HG02759 (cell line): ENCODE measurements at regions not wholly inside any gene's neighbourhood (a gene's known extent, or its start where the extent isn't known, plus 50 kb on each side); places are given as distances from the start of the nearest gene placed in this dataset.

Experiments
- ATAC-seq: cut with Tn5 transposase; IDR thresholded peaks from one replicate; pipeline ENCODE4 v1.9.1; 2021; ENCODE audit warnings: mild to moderate bottlenecking, moderate library complexity; ENCODE audit not compliant: unreplicated experiment

GRCh38 chr17:77688369-77688768 lies 270.1 kb upstream of the TNRC6C start:
- ATAC-seq, result no peak

GRCh38 chr17:77690271-77691161 lies 268.0 kb upstream of the TNRC6C start:
- ATAC-seq, result no peak

GRCh38 chr17:77691216-77692085 lies 267.1 kb upstream of the TNRC6C start:
- ATAC-seq, result no peak

GRCh38 chr17:77692571-77693161 lies 265.8 kb upstream of the TNRC6C start:
- no peak for ATAC-seq

- no peak for ATAC-seq
Measured at GRCh38 chr17:77693301-77693700, 265.2 kb upstream of the TNRC6C start.

- no peak for ATAC-seq
Measured at GRCh38 chr17:77693776-77694175, 264.7 kb upstream of the TNRC6C start.

- no peak for ATAC-seq
Measured at GRCh38 chr17:77694391-77695363, 263.8 kb upstream of the TNRC6C start.

GRCh38 chr17:77695386-77695785 lies 263.1 kb upstream of the TNRC6C start:
- no peak for ATAC-seq

- ATAC-seq, result no peak
Measured at GRCh38 chr17:77696151-77696720, 262.3 kb upstream of the TNRC6C start.

GRCh38 chr17:77696721-77697460 lies 261.6 kb upstream of the TNRC6C start:
- ATAC-seq, result no peak

GRCh38 chr17:77697480-77698400 lies 260.8 kb upstream of the TNRC6C start:
- no peak for ATAC-seq

- no peak for ATAC-seq
Measured at GRCh38 chr17:77698903-77699623, 259.4 kb upstream of the TNRC6C start.

GRCh38 chr17:77700165-77700881 lies 258.2 kb upstream of the TNRC6C start:
- ATAC-seq, result no peak

GRCh38 chr17:77701996-77702395 lies 256.5 kb upstream of the TNRC6C start:
- ATAC-seq, result no peak

- no peak for ATAC-seq
Measured at GRCh38 chr17:77704048-77704815, 254.3 kb upstream of the TNRC6C start.

- ATAC-seq, result no peak
Measured at GRCh38 chr17:77706938-77707337, 251.6 kb upstream of the TNRC6C start.
